ENCODE measurements at regions not wholly inside any gene's neighbourhood (a gene's known extent, or its start where the extent isn't known, plus 50 kb on each side); places are given as distances from the start of the nearest gene placed in this dataset.

DNA sequence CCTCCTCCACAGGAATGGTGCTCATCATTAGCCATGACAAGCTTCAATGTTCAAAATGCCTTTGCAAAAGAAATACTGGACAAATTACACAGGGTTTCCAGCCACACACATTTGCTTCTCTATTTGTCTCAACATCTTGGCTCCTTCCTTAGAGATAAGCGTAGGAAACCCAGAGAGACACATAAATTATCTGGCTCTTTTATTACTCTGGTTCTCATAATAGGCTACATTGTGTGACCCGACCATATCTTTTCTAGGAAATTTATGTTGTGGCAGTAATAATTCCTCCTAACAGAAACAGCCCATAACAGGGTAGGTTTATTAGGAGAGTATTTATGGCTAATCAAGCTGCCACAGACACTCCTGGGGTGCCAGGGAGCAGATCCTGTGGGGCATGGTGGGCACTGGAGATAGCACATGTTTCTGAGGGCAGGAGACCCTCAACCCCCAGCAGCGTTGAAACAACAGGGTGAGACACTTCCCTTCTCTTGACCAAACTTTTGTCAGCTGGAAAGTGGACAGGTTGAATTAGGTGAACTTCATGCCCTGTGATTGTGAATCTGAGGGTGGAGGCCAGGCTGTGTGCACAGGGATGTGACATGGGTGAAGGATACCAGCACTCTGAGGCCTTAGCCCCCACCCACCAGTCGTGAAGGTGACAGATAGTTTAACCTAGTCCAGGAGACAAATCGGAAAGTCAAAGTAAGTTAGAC is 295.9 kb upstream of the ZNF32 start:
- Histone ChIP-seq H3K9ac (no peak overlapping the region), H3K4me3 (no peak overlapping the region), H3K27ac (no peak overlapping the region; a peak in 1 of 22 replicates), H3K4me2 (peak overlapping the region; percentile 75 to 94 (median 90)), H3K27me3 (no peaks in the 10 kb centered on the region), H3K9me3 (replicated peaks in 1 of 11) (no peaks in the 10 kb centered on the region; a peak in 1 of 22 replicates), H3K4me1 (peaks cover 28 to 66% (median 53%) of the 10 kb centered on the region in 10 experiments), H3K36me3 (no peaks in the 10 kb centered on the region), H4K20me1 (peaks cover 0 to 6% (median 0%) of the 10 kb centered on the region in 11 experiments; a peak in 2 of 22 replicates)
- TF ChIP-seq Cebpa-rat (IDR thresholded peaks at IDR 0.05) = no peak

DNA sequence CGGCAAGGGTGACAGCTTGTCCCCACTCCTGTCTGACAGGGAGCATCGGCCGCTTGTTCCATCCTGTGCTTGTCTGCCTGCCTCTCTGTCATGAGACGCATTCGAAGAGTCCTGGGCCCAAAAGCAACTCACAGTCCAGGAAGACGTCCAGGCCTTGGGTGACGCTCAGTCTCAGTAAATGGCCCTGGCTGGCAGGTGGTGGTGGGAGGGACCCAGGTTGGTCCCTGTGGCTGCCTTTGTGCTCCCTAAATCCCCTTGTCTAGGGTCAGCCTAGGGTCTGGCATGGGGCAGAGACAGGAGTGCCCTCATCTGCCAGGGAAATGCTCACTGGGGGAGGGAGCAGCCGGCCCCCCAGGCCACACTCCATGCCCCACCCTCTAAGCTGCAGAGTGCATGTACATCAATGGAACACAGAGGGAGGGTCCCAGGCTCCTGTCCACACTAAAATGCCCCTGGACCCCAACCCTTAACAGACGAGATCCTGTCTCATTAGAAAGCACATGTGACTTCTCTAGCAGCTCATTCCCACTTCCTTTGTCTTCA is 295.2 kb upstream of the ZNF32 start:
- peak overlapping the region in 7 of 11 experiments; percentile 24 to 62 (median 44); a peak in 6 of 22 replicates for H3K9ac ChIP-seq
- peaks cover 0 to 6% (median 0%) of the 10 kb centered on the region in 11 experiments; a peak in 2 of 22 replicates for H4K20me1 ChIP-seq
- no peak for TF ChIP-seq Cebpa-rat (IDR thresholded peaks at IDR 0.05)
- peak overlapping the region in 5 of 10 experiments; percentile 8 to 25 (median 17); a peak in 2 of 20 replicates for H3K4me3 ChIP-seq
- no peaks in the 10 kb centered on the region for H3K27me3 ChIP-seq
- H3K36me3 ChIP-seq = no peaks in the 10 kb centered on the region
- peak overlapping the region; percentile 75 to 94 (median 90) for H3K4me2 ChIP-seq
- H3K27ac ChIP-seq = peak overlapping the region in 4 of 11 experiments; percentile 39 to 59 (median 48); a peak in 6 of 22 replicates
- H3K4me1 ChIP-seq = peaks cover 28 to 69% (median 58%) of the 10 kb centered on the region in 10 experiments
- H3K9me3 ChIP-seq (replicated peaks in 1 of 11) = no peaks in the 10 kb centered on the region; a peak in 1 of 22 replicates

DNA sequence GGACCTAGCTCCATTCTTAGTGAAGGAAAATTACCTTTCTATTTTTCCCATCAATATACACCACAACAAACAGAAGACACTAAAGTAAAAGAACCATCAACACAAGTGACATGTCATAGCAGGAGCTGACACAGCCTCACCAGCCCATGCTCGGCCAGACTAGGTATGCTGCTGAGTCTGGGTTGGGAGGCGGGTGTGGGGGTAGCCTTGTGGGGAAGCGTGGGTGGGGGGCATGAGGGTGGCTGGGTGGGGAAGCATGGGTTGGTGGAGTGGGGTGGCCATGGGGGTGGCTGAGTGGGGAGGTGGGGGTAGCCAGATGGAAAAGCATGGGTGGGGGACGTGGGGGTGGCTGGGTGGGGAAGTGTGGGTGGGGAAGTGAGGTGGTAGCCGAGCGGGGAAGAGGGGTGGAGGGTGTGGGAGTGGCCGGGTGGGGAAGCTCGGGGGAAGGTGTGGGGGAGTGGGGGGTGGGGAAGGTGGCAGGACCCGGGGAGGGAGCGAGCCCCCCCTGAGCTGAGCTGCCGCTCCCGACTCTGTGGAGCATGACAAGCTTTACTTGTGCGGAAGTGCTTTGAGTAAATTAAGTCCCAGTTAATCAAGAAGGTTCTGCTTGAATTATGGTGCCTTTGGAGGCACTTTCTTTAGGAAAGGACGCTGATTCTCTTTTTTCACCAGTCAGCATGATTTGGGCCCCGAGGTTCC is 294.6 kb upstream of the ZNF32 start:
- Histone ChIP-seq H3K4me2 (peak overlapping the region; percentile 75 to 94 (median 90)), H3K27me3 (no peaks in the 10 kb centered on the region), H3K36me3 (no peaks in the 10 kb centered on the region), H4K20me1 (peaks cover 0 to 6% (median 0%) of the 10 kb centered on the region in 11 experiments; a peak in 2 of 22 replicates), H3K4me3 (peak overlapping the region in 5 of 10 experiments; percentile 8 to 25 (median 17); a peak in 2 of 20 replicates), H3K4me1 (peaks cover 28 to 69% (median 59%) of the 10 kb centered on the region in 10 experiments), H3K27ac (peak overlapping the region in 4 of 11 experiments; percentile 39 to 59 (median 48); a peak in 6 of 22 replicates), H3K9me3 (replicated peaks in 1 of 11) (no peaks in the 10 kb centered on the region; a peak in 1 of 22 replicates), H3K9ac (peak overlapping the region in 7 of 11 experiments; percentile 24 to 62 (median 44); a peak in 6 of 22 replicates)
- TF ChIP-seq Cebpa-rat (IDR thresholded peaks at IDR 0.05) = no peak

DNA sequence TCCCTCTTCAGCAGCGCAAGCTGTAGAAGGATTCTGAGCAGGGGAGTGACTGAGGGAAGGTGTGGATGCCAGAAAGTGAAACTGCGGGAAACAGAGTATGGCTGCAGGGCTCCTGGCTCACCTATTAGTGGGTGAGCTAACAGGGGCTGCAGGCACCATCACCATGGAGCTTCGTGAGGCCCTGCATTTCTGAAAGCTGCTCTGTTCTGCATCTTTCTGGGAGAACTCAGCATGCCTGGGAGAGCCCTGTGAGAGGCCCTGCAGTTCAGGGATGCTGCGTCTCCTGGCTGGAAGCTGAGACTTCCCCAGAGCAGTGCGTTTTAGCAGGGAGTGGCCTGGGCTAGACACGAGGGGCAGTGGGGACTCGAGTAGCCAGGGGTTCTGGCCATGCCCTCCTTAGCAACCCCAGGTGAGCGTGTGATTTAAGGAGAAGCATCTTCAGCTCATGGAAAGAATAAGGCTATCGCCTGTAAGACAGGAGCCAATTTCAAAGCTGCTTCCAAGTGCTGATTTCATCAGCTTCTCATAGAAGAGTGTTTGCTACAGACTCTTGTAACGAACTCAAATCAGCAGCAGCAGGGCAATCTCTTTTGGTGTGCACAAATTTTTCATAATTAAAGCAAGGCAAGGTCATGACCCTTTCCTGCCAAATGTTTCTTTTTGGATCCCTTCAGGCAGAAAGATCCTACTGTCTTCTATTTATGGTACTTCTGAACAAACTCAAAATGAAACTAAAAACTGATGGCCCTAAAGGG is 293.6 kb upstream of the ZNF32 start:
- peaks cover 0 to 6% (median 0%) of the 10 kb centered on the region in 11 experiments; a peak in 2 of 22 replicates for H4K20me1 ChIP-seq
- H3K27me3 ChIP-seq = no peaks in the 10 kb centered on the region
- TF ChIP-seq Cebpa-rat (IDR thresholded peaks at IDR 0.05) = no peak
- H3K4me3 ChIP-seq = no peak overlapping the region
- H3K9me3 ChIP-seq (replicated peaks in 1 of 11) = no peaks in the 10 kb centered on the region
- H3K4me2 ChIP-seq = peak overlapping the region; percentile 19 to 88 (median 67); a peak in 21 of 22 replicates
- H3K9ac ChIP-seq = no peak overlapping the region
- peaks cover 28 to 69% (median 59%) of the 10 kb centered on the region in 10 experiments for H3K4me1 ChIP-seq
- 0 out of 22 replicates have a peak overlapping the region, but pooled peaks of 1 of the 11 experiments have one; percentile 13 for H3K27ac ChIP-seq
- no peaks in the 10 kb centered on the region for H3K36me3 ChIP-seq

DNA sequence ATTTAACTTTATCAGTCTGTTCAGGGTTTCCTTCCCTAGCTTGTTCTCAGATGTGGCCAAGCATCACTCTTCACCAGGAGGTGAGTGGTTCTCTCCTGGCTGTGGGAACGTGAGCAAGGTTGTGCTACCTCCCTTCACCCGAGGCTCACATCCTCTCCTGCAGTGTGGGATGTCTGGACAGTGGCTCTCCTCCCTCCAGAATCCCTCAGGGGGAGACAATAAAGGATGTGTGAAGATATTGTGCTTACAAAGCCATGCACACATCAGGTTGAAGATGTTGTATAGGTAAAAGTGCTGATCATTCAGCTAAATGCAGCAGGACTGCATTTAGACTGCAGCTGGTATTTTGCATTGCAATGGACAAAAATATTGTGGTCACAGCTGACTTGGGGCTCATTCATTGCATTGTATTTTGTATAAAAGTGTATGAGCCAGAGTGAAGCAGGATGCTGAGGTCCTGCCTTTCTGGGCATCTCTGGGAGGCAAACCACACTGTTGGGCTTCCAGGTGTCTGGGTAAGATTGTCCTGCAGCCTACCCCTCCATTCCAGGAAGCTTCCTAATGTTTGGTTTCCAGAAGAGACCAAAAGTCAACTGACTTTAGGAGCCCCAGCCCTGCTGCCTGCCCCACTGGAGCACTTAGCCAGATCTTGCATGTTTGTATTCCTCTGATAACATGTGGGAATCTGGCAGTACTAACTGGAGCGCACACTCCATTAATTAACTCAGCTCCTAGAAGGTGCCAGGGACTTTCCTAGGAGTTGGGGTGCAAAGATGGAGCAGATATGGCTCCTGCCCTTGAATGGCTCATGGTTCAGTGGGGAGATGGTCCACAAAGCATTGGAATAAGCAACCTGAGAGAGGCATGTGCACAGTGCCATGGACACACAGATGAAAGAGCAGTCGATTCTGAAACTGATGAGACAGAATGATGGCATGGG is 292.5 kb upstream of the ZNF32 start:
- Histone ChIP-seq H3K27ac (no peak overlapping the region), H3K36me3 (no peaks in the 10 kb centered on the region), H3K27me3 (no peaks in the 10 kb centered on the region), H3K9ac (no peak overlapping the region), H3K4me2 (peak overlapping the region in 9 of 11 experiments; percentile 11 to 88 (median 68); a peak in 15 of 22 replicates), H3K4me1 (peaks cover 28 to 69% (median 59%) of the 10 kb centered on the region in 10 experiments), H3K4me3 (no peak overlapping the region), H3K9me3 (replicated peaks in 1 of 11) (no peaks in the 10 kb centered on the region), H4K20me1 (peaks cover 0 to 6% (median 0%) of the 10 kb centered on the region in 11 experiments; a peak in 2 of 22 replicates)
- no peak for TF ChIP-seq Cebpa-rat (IDR thresholded peaks at IDR 0.05)

DNA sequence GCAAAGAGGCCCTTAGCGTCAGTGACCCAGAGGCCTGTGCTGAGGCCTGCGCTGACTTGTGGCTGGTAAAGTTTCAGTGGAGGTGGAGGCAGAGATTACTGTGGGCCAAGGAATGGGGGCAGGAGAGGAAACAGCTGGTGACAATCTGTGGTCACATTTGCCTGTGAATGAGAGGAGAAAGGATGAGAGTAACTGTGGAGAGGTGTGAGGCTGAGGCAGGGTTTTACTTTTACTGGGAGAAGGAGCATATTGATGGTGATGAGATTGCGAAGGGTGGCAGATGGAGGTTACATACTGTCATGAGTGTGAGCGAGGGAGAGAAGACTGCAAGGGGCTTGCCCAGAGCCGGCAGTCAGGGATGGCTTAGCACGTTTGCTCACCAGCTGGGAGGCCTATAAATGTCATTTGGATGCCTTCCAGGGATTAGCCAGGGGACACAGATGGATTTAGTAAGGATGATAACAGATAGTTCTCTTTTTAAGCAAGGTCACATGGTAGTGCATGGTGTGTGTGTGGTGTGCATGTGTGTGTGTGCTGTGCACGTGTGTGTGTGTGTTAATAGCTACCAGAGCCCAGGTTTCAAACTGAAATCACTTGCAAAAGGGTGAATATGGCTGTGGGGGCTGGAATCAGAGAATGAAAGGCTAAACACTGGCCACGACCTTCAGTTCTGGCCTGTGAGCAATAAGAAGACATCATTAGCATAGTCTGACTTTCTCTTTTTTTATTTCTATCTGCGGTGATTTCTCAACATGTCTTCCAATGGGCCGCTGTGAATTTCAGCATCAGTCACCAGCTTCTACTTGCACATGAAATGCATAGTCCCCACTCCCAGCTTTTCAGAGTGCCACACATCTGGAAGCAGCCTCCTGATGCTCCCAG is 291.5 kb upstream of the ZNF32 start:
- no peak for TF ChIP-seq Cebpa-rat (IDR thresholded peaks at IDR 0.05)

More for the DNA sequence above, 291.5 kb upstream of the ZNF32 start:
- no peak overlapping the region for H3K27ac ChIP-seq
- H3K4me1 ChIP-seq = peaks cover 28 to 63% (median 59%) of the 10 kb centered on the region in 10 experiments
- peaks cover 0 to 3% (median 0%) of the 10 kb centered on the region in 11 experiments; a peak in 4 of 22 replicates for H3K9me3 ChIP-seq (replicated peaks in 1 of 11)
- no peaks in the 10 kb centered on the region for H3K36me3 ChIP-seq
- H3K4me3 ChIP-seq = no peak overlapping the region
- H4K20me1 ChIP-seq = peaks cover 0 to 6% (median 0%) of the 10 kb centered on the region in 11 experiments; a peak in 2 of 22 replicates
- H3K4me2 ChIP-seq = peak overlapping the region in 10 of 11 experiments; percentile 11 to 88 (median 68); a peak in 17 of 22 replicates
- peak overlapping the region in 1 of 11 experiments; percentile 34; a peak in 1 of 22 replicates for H3K9ac ChIP-seq
- no peaks in the 10 kb centered on the region for H3K27me3 ChIP-seq

Data from BLaER1 treated with 17β-estradiol and CSF1 and Interleukin-3, amounts not matched to agents 10 nM and 100 nM (cell line).